Panc1 (cell line): ENCODE measurements at regions not wholly inside any gene's neighbourhood (a gene's known extent, or its start where the extent isn't known, plus 50 kb on each side); places are given as distances from the start of the nearest gene placed in this dataset.

Source experiments
- CTCF ChIP-seq: fragments of 450-650 bp; IDR thresholded peaks from 2 replicates; pipeline ENCODE4 v1.5.1; 2017; ENCODE audit warnings: mild to moderate bottlenecking
- POLR2AphosphoS5 ChIP-seq: IDR thresholded peaks from 2 replicates; pipeline ENCODE4 v1.6.1; 2012; ENCODE audit warnings: mild to moderate bottlenecking, low read depth, low read length, moderate library complexity
- SIN3A ChIP-seq: IDR thresholded peaks from 2 replicates; pipeline ENCODE4 v1.6.1; 2012; ENCODE audit warnings: low read depth, mild to moderate bottlenecking, low read length, moderate library complexity, borderline replicate concordance; ENCODE audit not compliant: insufficient read depth

- TF ChIP-seq CTCF (no peak), SIN3A (no peak), POLR2AphosphoS5 (no peak)
Measured at GRCh38 chr2:138271467-138271866, 230.1 kb upstream of the SPOPL start.
